ENCODE measurements at regions not wholly inside any gene's neighbourhood (a gene's known extent, or its start where the extent isn't known, plus 50 kb on each side); places are given as distances from the start of the nearest gene placed in this dataset.

GRCh38 chr7:94243066-94243711 lies 151.5 kb upstream of the COL1A2 start:
- TF ChIP-seq CTCF (IDR thresholded peaks at IDR 0.05; ENCODE audit: low read depth, low read length) (no peak), EZH2phosphoT487 (IDR thresholded peaks at IDR 0.05; ENCODE audit: low read depth) (no peak)

Data from OCI-LY3 (cell line).